Right renal cortex interstitium (tissue), 3 donors: ENCODE measurements at regions not wholly inside any gene's neighbourhood (a gene's known extent, or its start where the extent isn't known, plus 50 kb on each side); places are given as distances from the start of the nearest gene placed in this dataset.
"Not testable (repeated sequence)": the region's sequence is repeated elsewhere in the genome, so short reads cannot be mapped to it uniquely, and the experiment has no call there.

Experiments
- DNase-seq, 3 donors: peaks; one replicate each; pipeline ENCODE4 v3.0.0-alpha.2; 2013; ENCODE audit warnings: low read depth in 3 of 3, low spot score in 2 of 3

DNA sequence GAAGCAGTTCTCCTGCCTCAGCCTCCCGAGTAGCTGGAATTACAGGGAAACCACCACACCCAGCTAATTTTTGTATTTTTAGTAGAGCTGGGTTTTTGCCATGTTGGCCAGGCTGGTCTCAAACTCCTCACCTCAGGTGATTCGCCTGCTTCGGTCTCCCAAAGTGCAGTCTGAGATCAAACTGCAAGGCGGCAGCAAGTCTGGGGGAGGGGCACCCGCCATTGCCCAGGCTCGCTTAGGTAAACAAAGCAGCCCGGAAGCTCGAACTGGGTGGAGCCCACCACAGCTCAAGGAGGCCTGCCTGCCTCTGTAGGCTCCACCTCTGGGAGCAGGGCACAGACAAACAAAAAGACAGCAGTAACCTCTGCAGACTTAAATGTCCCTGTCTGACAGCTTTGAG is 725.2 kb upstream of the ANKRD30A start:
- DNase-seq: not testable (repeated sequence)

DNA sequence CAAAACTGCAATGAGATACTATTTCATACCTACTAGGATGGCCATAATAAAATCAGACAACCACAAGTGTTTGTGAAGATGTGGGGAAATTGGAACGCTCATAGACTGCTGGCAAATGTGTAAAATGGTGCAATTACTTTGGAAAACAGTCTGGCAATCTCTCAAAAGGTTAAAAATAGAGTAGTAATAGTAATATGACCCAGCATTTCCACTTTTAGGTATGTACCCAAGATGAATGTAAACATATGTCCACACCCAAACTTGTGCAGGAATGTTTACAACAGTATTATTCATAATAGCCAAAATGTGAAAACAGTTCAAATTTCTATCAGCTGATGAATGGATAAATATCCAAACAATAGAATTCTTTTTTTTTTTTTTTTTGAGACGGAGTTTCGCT is 731.6 kb upstream of the ANKRD30A start:
- no peak for DNase-seq

DNA sequence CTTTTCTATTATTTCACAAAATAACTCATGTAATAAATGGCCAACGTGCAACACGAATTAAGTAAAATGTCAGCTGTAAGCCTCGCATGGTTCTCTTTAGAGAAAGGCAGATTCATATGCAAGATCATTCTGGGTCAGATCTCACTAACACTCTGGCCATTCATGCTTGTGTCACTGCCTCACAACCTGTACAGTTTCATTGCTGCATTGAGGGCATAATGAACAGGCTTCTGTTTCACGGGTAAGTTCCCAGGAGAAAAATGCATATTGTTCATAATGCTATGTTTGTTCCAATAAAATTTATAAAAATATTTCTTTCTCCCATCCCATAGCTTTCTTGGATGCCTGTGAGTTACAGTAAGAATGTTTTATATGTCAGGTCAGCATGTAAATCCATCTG is 734.0 kb upstream of the ANKRD30A start:
- DNase-seq: no peak

DNA sequence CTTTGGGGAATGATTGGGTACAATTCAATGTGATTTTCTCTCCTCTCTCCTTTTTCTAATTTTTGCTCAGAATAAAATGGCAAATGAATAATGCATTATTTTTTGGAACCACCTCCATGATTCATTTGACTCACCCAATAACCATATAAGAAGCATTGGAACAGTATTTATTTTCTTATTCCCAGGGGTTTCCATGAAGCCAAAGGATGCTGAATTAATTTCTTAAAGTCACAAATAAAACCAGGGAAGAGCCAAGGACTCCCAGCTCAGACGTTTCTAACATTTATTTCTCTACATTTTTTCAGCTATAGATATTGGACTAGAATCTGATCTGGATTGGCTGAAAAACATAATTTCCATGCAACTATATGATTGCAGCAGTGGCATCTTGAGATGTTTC is 735.2 kb upstream of the ANKRD30A start:
- no peak for DNase-seq

DNA sequence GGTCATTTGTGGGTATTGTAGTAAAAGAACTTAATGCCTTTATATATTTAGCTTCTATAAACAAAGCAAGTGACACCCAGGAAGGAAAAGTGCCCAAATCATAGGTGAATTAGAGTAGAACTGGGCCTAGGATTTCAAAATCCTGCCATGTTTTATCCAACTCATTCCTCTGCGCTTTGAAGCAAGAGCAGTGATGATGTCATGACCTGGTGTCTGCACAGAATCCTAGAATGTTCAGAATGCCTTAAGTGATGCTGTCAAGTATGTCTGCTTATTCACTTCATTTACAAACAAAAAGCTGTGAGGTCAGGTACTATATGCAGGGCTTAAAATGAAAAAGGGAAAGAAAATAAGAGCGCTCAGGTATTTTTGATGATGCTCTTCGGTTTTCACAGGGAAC is 737.2 kb upstream of the ANKRD30A start:
- no peak for DNase-seq

DNA sequence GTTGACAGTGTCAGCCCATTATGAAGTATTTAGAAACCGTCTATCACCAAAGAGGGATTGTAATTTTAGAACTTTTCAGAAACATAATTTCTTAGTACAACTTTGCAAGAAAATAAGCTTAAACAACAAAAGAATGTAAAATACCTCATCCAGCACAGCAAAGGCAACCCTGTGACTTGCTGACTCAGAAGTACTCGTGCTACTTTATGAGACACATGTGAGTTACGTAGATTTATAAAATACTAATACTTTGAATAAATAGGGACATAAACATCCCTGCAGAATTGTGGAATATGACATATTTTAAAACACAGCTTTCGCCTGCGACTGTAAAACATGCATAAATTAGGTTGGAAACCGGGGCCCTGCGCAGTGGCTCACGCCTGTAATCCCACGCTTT is 739.7 kb upstream of the ANKRD30A start:
- no peak for DNase-seq

DNA sequence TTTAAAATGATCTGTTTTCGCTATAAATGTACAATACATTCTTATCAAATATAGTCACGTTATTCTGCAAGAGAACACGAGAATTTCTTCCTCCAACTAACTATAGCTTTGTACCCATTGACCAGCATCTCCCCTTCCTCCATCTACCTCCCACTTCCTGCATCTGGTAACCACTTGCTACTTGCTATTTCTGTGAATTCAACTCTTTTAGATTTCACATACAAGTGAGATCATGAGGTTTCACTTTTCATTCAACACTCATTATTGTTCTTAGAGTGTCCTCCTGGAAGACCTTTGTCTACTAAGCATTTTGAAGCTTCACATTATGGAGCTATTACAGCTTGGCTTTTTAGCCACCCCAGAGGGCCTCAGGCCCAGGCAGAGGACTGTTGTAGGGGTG is 741.3 kb upstream of the FZD8 start:
- DNase-seq: no peak

DNA sequence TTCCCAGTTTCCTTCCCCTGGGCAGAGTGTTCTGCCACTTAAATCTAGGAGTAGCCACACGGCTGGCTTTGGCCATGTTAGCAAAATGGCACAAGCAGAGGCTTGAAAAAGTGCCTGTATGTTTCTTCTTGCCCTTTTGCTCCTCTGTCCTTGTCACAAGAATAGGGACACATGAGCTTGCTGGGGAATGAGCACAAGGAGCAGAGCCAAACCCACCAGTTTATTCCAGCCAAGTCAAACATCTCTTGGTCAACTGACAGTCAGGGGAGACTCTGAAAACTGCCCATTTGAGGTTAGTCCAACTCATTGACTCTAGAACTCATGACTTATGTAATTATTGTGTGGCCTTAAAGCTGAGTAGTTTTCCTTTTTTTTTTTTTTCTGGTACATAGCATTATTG is 739.7 kb upstream of the FZD8 start:
- DNase-seq: no peak

DNA sequence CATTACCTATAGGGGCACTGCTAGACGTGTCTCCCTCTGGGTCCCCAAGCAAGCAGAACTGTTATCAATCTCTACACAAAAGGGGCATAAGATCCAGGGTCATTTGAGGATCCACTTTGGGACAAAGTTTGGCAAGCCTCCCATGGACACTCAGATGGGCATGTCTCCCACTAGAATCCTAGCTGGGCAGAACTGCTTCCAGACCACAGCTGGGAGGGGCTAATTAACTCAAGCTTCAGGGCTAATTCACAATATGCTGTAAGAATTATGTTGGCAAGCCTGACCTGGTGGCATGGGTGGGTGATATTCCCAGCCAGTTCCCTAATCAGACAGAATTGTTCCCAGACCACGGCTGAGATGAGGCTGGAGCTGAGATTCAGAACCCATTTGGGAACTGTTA is 738.4 kb upstream of the FZD8 start:
- no peak for DNase-seq

DNA sequence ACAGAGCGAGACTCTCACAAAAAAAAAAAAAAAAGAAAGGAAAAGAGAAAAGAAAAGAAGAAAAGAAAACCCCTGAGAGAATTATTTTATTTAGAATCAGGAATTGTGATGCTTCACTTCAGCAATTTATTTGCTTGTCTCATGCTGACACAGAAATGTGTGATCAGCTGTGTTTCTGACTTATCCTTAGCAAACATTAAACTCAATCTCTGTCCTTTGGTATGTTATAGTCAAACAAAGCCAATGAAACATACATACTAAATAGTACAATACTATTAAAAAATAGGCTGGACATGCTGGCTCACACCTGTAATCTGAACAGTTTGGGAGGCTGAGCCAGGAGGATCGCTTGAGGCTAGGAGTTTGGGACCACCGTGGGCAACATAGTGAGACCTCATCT is 733.0 kb upstream of the FZD8 start:
- DNase-seq: no peak

DNA sequence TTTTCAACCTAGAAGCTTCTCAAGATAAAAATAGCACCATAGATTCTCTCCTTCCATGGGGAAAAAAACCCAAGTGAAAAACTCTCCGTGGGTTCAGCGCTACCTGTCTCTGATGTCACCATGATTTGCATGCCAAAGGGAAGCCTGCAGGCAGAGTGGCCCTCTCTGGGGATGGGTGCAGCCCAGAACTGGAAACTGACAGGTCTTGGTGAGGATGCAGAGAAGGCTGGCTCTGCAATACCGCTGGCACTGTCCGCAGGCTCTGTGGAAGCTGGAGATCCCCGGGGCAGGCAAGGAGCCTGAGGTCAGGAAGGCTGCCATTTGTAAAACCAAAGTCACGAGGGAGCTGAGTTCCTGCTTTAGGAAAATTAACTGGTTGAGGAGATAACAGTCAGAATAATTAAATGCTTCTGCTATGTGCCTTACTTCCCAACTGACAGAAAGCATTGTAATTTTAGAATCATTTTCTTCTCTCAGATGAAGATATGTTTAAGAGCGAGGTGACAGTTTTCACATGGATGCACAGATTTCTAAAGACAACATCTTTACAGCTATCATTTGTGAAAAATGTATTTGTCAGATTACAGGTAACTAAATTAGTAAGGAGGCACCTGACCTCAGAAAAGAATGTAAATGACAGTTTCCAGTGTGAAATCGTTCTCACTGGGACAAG is 731.5 kb upstream of the FZD8 start:
- no peak for DNase-seq

DNA sequence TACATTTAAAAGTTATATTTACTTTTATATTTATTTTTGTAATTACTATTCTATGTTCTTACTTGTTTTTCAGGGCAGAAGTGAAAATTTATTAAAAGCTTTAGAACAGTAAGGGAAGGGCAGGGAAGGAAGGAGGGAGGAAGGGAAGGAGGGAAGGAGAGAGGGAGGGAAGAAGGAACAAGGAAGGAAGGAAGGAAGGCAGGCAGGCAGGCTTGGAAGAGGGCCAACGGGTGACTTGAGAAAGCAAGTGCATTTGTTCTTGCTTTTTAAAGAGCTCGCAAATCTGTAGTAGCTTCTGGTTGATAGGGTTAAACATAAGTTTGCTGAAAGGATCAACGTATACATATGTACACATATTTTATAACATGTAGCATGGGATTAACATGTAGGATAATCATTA is 725.3 kb upstream of the FZD8 start:
- no peak for DNase-seq

DNA sequence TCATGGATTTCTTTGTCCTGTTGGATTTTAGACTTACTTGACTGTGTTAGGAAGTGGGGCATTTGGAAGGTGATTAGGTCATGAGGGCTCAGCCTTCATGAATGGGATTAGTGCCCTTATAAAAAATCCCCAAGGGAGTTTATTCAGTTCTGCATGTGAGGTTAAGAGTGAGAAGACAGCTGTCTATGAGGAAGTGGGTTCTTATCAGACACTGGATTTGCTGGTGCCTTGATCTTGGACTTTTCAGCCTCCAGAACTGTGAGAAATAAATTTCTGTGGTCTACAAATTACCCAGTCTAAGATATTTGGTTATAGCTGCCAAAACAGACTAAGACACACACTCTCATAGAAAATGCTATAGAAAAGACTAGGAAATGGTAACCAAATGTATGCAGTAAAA is 724.7 kb upstream of the FZD8 start:
- DNase-seq: no peak

DNA sequence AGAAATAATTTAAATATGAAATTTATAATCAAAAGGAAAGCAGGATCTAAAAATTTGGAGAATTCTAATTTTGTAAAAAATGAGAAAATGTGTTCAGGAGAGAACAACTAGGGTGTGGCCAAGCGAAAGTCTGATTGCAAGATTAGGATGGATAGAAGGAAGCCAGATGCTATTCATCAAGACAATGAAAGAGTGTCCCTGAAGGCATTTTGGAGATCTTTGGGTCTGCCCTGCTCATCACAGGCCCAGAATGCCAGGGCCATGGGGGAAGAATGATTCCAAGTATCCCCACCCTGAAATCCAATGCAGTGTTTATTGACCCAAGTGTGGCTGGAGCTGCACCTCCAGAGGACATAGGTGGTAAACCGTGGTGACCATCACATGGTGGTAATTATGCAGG is 724.0 kb upstream of the FZD8 start:
- no peak for DNase-seq

DNA sequence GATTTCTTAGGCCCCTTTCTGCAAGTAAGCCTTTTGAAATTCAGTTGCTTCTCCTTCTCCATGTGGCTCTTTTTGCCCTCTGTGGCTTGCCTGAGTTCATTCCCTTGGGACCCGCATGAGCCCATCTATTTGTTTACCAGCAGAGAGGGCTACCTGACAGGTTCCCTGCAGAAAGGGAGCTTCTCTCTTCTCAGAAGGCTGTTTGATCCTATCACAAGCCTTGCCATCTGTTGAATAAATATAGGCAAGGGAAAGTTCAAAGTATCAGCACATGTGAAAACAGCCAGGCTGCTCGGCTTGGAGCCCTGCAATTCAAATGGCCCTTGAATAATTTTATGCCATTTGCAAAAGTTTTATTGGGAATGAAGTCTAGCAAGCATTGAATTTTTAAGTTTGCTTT is 720.2 kb upstream of the FZD8 start:
- no peak for DNase-seq

DNA sequence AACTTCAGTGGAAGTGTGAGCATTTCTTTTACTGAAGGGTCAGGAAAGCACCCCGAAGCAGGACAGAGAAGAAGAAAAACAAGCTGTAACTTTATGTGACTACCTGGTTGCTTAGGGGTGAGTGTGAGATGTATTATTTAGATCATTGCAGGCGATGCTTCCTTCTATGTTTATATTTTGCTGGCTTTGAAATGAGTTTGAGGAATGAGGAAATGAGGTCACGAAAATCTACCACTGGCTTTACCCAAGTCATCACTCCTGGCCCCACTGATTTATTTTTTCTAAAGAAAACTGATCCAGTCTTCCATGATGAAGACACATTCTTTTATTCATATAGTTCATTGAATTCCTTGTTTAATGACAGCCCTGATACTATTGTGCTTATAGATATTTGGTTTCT is 716.6 kb upstream of the FZD8 start:
- DNase-seq: no peak

DNA sequence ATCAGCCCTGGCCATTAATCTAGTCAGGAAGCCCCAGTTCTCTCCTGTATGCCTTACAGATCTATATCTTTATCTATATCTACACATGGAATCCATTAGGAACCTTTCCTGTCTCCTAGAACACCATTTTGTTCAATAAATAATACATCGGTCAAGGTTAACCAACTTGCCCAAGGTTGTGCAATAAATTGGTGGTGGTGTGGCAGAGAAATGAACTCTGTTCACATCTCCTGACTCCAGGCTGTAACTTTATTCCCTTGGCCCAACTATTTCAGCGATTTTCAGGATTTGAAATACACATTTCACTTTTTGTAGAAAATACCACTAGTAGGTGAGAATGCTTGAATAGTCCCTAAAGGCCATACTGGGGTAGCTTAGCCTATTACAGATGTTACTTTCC is 712.5 kb upstream of the FZD8 start:
- no peak for DNase-seq

DNA sequence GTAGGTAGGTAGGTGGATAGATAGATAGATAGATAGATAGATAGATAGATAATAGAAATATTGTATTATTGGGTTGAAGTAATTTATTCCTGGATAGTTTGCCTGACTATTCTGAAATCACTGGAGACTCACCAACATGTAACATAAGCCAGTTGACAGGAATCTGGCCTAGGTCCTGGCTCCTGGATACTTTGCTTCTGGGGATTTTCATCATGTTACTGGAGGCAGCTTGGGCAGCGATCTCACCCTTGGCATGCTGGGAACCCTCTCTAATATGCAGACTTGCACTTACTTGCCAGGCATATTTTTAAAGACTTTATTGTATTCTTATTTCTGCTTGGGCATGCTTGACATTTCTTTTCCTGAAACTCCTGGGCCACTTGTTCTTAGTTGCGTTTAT is 709.1 kb upstream of the FZD8 start:
- no peak for DNase-seq

DNA sequence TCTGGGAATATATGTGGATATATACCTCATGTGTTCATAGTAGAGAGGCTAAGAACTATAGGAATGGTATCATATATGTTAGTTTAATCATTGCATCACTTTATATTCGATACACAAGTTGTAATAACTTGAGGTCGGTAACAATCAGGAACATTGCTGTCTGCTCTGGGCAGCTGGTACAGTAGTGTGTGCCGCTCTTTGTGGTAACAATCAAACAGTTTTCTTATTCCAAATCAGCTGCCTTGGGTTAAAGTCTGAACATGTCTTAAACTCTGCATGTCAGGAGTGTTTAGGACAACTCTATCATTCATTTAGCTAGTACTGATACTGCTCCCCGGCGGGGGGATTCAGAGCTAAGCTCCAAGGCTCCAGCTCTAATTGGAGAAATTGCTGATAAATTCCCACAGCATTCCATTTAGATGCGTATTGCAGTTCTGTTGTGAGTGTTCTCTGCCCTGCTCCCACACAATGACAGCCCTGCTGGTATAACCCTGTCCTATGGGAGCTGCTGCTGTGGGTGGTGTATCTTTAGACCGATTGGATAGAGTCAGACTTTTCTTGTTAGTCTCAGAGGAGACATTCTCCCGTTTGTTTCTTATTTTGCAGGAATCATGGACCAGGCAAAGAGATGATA is 707.5 kb upstream of the FZD8 start:
- DNase-seq: no peak

DNA sequence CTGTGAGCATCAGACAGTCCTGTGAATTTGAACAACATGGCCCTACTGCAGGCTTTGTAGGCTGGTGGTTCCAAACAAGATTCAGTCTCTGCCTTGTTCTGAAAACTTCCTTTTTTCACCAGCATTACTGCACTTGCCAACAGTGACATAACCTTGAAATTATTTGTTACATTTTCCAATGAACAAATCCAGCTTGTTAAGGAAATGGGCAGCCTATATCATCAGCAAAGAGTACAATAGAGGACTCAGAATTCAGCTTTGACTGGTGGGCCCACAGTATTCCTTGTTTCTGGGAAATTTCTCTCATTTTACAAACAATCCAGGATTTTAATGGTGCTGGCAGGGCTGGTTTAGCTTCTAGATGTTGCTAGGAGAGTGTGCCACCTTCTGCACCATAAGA is 703.7 kb upstream of the FZD8 start:
- DNase-seq: no peak

DNA sequence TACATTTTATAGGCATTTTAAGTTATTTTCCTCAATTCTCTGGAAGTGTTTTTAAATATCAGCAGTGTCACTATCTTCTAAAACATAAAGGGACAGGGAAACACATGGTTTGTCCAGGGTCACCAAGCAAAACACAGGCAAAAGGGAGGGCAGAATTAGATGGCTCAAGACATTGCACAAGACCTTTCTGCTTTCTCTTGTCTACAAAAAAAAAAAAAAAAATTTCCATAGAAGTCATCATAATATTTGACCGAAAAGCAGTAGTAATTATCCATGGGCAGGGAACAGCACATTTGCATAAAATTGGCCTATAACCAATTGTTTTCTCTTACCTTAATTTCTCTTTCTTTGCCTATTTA is 703.1 kb upstream of the FZD8 start:
- no peak for DNase-seq

DNA sequence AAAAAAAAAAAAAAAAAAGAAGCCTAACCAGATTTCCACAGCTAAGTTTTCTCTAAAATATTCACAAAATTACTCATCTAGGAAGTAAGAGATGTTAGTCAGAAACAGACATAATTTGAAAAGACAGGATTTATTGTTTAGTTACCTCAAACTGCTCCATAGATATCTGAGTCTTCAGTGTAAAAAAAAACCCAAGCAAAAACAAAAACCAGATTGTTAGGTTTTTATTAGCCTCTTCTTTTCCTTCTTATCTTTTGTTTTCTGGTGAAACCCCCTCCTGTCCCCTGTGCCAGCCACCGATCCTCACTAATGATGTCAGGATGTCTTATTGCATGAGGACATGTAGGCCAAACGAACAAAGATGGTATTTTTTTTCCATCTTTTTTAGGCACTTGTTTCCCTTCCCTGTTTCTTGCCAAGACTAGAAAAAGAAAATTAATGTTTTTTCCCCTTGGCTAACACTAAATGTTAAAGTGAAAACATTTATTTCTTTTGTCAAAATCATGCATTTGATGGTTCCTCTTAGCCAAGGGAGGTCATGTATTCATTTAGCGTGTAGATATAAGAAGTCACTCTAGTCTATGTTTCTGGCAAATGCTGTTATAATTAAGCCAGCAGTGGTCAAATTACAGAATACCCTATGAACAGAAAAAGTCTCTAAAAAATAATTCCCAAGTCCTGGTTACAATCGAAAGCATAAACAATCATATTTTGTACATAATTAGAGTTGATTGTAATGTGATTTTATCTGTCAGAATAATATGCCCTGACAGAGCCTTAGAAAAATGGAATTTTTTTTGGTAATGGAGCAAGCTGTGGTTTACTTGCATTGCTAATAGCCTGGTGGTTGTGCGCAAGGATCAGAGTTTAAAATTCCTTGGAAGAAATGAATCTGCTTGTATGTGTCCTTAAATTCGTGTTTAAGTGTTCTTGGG is 702.4 kb upstream of the FZD8 start:
- DNase-seq: no peak
